GM19463 (cell line): ENCODE measurements at regions not wholly inside any gene's neighbourhood (a gene's known extent, or its start where the extent isn't known, plus 50 kb on each side); places are given as distances from the start of the nearest gene placed in this dataset.

ENCODE experiments used
- ATAC-seq: cut with Tn5 transposase; IDR thresholded peaks from one replicate; pipeline ENCODE4 v1.9.1; 2021; ENCODE audit warnings: mild to moderate bottlenecking, moderate library complexity; ENCODE audit not compliant: unreplicated experiment

- ATAC-seq, result no peak
These were observed 109.2 kb upstream of the SMIM23 start for GRCh38 chr5:171676286-171676944.

DNA sequence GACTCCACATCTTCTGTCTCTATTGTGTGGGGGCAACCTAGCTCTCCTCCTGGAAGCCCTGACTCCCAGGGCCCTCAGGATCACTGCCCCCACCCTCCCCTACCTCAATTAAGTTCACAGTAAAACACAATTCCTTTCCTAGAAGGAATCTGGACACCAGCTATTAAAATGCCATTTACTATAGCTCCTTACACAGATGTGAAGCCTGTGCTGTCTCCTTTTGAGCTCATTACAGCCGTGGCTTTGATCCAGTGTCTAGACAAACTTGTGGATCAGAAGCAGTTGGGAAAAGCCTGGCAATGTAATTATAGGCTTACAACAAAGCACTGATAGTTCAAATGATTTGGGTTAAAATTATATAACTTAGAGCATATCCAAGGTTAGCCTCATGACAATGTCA, 107.0 kb upstream of the SMIM23 start:
- ATAC-seq, result no peak

DNA sequence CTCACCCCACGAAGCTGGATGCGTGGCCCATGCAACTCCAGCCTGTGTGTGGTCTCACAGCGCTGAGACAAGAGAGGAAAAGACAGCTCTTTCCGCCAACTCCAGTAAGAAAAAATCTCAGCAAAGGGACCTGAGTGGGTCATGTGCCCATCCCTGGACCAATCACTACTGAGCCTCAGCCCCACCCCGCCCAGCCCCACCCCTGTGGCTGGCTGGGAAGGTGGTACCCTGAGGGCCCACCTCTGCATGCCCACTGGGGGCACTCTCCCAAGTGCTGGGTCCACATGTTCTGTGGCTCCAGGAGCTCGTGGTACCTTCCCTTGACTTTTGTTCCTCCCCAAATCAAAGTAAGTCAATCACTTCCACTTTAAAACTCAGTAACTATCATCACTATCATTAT, 105.1 kb upstream of the SMIM23 start:
- no peak for ATAC-seq

GRCh38 chr5:171681061-171681460, 104.6 kb upstream of the SMIM23 start:
- no peak for ATAC-seq

GRCh38 chr5:171681677-171682076, 103.9 kb upstream of the SMIM23 start:
- no peak for ATAC-seq

DNA sequence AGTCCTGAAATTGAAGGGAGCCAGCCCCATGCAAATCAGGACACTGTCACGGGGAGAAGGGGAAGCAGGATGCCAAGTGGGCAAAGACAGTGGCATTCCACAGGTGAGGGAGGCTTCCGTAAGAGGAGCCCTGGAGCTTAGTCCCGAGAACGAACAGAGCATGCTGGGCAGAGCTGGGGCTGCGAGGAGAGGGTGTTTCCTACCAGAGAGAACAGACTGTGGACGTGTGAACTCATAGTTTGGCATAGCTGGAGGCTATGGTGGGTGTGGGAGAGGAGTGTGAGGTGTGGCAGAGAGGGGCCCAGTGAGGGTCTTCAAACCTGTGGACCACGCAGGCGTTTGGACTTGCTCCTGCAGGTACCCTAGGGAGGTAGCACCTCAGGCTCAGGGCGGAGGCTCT, 102.8 kb upstream of the SMIM23 start:
- ATAC-seq, result no peak

DNA sequence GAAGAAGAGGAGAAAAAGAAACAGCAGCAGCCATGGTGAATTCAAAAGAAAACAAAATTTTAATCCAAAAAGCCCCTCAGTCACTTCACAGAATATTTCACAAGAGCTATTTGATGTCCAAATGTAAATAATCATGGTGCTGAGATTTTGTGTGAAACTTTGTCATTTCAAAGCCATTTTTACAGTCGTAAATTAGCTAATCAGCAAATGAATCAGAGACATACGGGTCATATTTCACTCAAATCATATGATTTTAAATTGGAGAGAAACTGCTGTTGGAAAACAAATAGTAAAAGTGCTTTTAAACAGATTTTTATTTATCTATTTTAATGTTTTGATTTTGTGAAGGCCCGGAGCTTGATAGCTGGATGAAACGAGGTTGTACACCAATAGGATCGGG, 101.4 kb upstream of the SMIM23 start:
- no peak for ATAC-seq

DNA sequence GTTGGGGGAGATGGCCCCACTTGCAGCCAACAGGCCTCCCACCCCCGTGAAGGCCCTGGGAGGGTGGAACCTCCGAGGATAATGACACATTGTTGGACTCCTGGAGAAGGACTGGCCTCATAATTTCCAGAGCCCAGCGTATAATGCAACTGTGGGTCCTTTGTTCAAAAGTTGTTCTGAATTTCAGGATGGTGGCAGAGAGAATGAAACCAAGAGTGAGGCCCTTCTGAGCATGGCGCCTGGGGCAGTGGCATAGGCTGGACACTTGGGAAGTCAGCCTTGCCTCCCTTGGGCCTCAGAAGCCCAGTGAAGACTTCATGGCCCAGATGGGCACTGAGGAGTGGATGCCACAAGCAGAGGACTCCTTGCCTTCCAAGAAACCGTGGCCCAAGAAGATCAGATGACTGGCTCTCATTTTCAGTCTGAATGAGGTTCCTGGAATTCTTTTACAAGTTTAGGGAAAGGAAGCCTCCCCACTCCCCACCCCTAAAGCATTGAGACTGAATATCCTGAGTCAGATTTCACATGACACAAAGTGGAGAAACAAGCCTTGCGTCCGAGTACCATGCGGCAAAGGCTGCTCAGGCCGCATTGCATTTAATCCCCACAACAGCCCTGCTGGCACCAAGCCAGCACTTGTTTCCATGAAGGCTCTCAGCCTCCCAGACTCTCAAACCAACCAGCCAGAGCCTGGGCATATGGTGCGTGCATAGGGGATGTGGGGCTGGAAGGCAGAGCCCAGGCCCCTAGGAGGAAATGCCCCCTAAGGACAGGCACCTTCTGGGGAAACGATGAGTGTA, 96.7 kb upstream of the SMIM23 start:
- ATAC-seq, result no peak

DNA sequence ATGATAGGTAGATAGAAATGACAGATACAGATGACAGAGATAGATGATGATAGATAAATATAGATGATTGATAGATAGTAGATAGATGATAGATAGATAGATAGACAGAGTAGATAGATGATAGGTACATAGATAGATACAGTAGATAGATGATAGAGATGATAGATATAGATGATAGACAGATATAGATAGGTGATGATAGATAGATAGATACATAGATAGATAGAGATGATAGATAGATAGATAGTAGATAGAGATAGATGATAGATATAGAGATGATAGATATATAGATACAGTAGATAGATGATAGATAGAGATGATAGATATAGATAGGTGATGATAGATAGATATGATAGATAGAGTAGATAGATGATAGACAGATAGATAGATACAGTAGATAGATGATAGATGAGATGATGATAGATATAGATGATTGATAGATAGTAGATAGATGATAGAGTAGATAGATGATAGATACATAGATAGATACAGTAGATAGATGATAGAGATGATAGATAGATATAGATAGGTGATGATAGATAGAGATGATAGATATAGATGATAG, 95.7 kb upstream of the SMIM23 start:
- ATAC-seq, result no peak

GRCh38 chr5:171692107-171692506, 93.5 kb upstream of the SMIM23 start:
- no peak for ATAC-seq

DNA sequence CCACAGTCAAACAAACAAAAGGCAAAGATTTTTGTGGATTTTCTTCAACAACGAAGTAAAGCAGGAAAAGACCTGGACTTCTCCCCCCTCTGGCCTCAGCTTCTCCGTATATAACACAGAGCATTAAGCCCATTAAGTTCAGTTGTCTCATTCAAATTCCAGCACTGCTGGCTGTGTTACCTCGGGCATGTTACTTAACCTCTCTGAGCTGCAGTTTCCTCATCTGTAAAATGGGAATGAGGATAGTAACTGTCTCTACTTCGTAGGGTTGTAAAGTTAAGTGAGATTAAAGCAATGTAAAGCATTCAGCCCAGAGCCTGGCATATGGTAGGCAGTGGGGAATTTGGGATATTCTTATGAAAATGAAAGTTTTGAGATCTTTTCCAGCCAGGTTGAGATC, 92.7 kb upstream of the SMIM23 start:
- no peak for ATAC-seq

DNA sequence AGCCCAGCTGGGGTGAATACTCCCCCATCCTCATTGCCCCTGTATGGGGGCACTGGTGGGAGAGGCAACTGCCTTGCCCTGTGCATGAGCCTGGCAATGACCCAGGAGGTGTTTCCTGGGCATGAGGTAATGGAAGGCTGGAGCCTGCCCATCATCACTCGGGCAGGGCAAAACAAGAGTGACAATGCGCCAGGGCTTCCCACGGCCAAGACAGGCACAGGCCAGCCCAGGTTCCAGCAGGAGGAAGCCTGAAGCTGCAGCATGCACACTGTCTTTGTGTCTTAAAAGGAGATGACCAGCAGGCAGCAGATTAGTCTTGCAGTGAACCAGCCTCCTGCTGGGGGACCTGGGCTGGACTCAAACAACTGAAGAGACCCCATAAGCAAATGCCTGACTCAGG, 92.2 kb upstream of the SMIM23 start:
- ATAC-seq, result no peak

DNA sequence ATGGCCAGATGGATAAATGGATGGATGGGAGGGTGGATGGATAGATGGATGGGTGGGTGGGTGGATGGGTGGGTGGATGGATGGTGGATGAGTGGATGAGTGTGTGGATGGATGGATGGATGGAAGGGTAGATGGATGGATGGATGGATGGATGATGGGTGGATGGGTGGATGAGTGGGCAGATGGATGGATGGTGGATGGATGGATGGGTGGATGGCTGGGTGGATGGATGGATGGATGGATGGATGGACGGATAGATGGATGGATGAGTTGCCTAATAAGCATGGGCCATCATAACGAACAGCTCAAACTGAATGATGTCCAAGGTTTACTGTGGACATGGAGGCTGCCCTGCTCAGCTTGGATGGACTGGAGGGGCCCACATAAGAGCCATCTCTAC, 89.8 kb upstream of the SMIM23 start:
- ATAC-seq, result no peak

DNA sequence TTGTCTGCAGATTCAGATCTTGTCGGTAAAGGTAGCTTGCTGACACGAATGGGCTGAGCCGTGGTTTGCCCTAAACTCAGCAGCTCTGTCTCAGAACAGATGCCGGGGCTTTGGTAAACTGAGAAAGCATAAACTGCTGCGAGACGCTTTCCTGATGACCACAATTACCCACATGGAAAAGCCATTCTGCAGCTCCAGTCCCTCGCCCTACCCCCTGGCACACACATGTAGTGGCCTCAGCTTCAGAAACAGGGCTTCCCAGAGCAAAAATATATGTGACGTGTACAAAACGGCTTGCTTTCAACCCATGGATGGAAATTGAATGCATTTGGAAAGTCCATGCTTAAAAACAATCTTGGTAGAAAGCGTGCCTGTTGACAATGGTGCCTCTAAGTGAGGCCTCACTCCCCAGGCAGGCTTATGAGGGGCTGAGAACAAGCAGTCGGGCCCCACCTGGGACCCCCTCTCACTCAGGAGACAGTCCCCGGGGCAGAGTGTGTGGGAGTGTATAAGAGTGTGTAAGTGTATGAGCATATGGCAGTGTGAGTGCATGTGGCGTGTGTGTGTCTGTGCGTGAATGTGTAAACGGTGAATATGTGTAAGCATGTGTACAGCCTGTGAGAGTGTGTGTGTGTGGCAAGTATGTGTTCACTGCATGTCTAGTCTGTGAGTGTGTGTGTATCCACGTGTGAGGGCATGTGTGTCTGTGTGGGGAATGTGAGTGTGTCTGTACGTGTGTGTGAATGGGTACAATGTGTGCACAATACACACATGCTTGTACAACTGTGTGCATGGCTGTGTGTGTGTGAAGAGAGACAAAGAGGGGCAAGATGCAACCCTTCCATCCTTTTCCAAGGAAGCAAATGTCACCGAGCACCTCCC, 88.2 kb upstream of the SMIM23 start:
- no peak for ATAC-seq

DNA sequence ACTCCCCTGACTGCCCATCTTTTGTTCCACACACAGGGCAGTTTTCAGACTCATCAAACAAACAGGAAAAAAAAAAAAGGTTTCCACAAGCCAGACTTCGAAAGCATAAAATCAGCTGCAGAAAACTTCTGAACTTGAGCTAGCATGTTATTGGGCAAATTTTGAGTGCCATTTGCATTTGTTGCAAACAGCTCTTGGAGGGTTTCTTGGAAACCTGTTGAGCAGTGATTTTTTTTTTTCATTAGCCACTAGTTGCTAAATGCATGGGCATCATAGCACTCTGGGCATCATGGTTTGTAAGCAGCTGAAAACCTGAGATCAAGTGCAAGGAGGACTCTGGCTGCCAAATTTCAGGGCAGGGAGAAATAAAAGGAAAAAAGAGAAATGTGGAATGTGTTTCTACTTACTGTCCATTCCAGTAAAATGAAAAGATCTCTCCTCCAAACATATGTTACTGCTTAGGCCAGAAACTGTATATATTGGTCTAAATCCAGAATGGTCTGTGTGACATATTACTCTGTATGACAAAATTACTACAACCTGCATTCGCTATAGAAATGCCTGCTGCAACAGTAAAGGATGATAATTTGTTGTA, 85.2 kb upstream of the SMIM23 start:
- no peak for ATAC-seq

- no peak for ATAC-seq
These were observed 84.5 kb upstream of the SMIM23 start for GRCh38 chr5:171701100-171701541.

- no peak for ATAC-seq
These were observed 83.4 kb upstream of the SMIM23 start for GRCh38 chr5:171702135-171702770.

- no peak for ATAC-seq
These were observed 82.5 kb upstream of the SMIM23 start for GRCh38 chr5:171703146-171703545.

DNA sequence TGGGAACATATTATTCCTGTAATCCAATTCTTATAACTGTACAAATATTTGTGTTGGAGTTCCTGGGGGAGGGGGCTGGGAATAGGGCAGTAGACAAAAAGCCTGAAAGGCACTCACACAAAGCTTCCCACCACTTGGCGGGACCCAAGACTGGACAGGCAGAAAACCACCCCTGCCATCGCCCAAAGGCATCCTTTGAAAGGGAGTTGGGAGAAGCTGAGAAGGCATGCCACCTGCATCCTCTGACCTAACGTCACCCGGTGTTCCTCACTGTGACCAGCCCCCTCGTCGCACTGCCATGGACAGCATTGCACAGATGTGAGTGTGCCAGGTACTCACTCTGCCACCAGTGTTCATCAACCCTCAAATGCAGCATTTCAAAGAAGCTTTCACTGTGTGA, 80.6 kb upstream of the SMIM23 start:
- ATAC-seq, result no peak

GRCh38 chr5:171705830-171706468, 79.7 kb upstream of the SMIM23 start:
- no peak for ATAC-seq
